ENCODE measurements at regions not wholly inside any gene's neighbourhood (a gene's known extent, or its start where the extent isn't known, plus 50 kb on each side); places are given as distances from the start of the nearest gene placed in this dataset.

DNA sequence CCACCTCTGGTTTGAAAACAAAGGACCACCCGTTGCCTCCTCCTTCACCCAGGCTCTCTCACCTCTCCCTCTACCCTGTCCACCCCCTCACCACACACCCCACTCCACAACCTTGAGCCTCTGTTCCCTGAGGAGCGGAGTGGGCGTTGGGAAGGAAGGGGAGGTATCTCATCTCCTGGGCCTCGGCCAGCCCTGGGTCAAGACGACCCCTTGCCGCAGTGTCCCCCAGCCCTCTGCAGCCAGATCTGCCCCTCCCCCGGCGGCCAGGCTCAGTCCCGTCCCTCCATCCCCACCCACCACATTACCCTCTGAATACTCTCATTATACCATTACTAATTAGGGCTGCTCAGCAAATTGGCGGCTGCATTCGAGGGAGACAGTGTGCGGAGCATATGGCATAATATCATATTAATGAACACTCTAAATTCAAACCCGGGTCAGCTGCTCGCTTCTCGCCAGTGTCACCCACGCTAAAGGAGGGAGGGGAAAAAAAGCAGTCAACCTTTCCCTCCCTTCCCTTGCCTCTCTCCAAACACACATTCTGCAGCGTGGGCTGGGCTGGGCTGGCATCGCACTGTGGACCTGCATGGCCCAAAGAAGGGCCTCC lies 123.2 kb upstream of the LHX1 start:
- no peak for DNase-seq (ENCODE audit: low spot score)
- TF ChIP-seq, protein P1, sequence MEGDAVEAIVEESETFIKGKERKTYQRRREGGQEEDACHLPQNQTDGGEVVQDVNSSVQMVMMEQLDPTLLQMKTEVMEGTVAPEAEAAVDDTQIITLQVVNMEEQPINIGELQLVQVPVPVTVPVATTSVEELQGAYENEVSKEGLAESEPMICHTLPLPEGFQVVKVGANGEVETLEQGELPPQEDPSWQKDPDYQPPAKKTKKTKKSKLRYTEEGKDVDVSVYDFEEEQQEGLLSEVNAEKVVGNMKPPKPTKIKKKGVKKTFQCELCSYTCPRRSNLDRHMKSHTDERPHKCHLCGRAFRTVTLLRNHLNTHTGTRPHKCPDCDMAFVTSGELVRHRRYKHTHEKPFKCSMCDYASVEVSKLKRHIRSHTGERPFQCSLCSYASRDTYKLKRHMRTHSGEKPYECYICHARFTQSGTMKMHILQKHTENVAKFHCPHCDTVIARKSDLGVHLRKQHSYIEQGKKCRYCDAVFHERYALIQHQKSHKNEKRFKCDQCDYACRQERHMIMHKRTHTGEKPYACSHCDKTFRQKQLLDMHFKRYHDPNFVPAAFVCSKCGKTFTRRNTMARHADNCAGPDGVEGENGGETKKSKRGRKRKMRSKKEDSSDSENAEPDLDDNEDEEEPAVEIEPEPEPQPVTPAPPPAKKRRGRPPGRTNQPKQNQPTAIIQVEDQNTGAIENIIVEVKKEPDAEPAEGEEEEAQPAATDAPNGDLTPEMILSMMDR (IDR thresholded peaks at IDR 0.05), result no peak
- ATAC-seq (ENCODE audit: low FRiP score), result no peak

DNA sequence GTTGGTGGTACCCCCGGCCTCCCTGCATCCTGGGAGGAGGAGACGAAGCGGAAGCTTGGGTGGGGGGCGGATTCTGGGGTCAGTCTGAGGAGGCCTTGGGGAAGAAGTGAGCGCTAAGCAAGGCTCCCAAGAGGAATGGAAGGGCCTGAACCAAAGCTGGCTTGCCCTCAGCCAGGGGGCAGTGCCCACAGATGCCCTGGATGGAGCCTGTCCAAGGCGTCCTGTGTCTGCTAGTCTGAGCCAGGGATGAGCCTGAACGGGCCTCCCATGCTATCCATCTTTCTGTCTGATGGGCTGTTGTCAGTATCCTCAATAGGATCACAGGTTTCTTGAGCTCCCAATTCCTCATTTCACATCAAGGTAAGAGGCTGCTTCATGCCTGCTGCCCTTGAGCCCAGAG lies 122.3 kb upstream of the LHX1 start:
- DNase-seq (ENCODE audit: low spot score) (no peak), ATAC-seq (ENCODE audit: low FRiP score) (no peak)
- TF ChIP-seq, protein P1 (IDR thresholded peaks at IDR 0.05), result no peak

DNA sequence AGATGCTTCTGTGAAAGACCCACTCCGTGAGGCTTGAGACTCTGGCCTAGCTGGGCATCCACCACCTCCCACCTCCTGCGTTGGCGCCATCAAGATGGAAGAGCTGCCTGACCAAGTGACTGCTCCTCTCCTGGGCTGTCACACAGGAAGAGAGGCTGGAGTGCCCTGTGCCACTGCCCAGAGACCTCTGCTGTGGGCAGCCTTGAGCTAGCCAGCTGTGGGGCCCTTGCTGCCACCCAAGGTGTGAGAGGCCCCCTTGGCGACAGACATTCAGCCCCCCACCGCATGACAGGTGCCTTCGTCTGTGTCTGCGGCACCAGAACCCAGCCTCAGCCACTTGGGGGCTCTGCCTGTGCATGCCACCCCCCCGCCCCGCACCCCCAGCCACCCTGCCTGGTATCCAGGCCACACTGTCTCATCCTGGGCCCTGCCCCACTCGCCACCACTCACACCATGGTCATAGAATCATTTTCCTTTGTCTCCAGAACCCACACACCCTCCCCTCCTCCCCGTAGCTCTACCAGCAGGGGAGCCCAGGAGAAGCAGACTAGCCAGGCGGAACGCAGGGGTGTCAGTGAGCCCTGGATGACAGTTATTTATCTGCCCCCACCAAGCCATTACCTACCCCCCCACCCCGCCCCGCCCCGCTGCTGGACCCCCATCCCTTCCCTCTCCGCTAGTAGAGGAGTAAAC lies 120.9 kb upstream of the LHX1 start:
- ATAC-seq (ENCODE audit: low FRiP score), result no peak
- DNase-seq (ENCODE audit: low spot score), result no peak
- TF ChIP-seq, protein P1 (IDR thresholded peaks at IDR 0.05), result no peak

DNA sequence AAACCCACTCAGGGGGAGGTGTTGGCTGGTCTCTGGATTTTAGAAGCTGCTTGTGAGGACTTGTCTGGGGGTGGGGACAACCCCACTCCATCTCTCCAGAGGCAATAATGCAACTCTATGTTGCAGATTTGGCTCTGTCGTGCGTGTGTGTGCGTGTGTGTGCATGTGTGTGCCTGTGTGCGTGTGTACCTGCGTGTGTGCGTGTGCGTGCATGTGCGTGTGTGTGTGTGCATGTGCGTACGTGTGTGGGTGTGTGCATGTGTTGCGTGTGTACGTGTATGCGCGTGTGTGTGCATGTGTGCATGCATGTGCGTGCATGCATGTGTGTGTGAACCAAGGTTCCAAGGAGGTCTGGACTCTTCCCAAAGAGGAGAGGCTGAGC lies 120.4 kb upstream of the LHX1 start:
- DNase-seq (ENCODE audit: low spot score) (no peak), ATAC-seq (ENCODE audit: low FRiP score) (no peak)
- TF ChIP-seq, protein P1 (IDR thresholded peaks at IDR 0.05), result no peak

DNA sequence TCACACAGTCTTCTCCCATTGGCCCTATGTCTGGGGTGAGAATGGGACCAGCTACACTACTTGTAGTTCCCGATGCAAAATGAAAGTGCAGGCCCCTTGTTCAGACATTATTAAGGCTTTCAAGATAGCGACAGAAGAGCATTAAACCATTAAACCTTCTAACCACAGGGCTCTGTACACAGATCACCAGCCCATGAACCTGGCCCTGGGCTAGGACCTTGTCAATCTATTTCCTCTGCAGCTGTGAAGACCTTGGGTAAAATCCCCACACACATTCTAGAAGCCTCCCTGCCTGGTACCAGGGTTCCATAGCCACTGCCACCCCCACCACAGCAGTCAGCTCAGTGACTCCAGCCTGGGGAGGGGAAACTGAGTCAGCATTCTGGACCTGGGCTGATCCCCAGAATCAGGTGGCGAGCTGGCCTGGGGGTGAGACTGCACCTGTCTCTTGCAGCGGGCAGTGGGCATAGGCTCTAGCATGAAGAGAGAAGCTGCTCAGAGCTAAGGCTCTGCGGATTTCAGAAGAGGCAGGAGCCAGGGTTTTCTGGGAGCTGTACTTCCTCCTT lies 119.7 kb upstream of the LHX1 start:
- DNase-seq (ENCODE audit: low spot score) (no peak), ATAC-seq (ENCODE audit: low FRiP score) (no peak)
- TF ChIP-seq, protein P1 (IDR thresholded peaks at IDR 0.05), result no peak

DNA sequence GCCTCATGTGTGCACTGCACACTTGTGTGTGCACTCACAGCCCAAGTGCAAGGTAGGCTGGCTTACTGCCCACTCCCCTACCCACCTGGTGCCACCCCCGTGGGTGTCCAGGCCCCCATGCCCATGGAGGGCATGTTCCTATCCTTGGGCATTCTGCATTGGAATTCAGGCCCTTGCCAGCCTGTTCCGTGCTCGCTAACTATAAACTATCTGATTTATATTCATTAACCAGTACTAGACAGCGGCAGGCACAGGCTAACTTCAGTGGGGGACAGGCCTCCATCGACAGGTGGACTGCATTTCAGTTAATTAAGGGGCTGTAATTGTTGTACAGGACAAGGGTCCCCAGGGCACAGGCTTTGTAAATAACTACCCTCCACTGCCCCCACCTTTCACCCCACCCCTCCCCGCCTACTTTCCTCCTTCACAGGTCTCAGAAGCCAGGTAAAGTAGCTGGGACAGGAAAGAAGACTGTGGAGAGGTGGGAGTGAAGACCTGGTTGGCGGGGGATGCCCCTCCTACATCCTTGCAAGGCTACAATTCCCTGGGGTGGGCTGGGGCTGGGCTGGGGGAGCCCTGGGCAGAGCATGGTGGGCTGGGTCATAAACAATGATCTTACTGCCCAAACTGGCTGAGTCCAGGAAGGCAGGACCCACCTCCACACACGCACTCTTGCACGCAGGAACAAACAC lies 119.0 kb upstream of the LHX1 start:
- DNase-seq (ENCODE audit: low spot score), result no peak
- TF ChIP-seq, protein P1 (IDR thresholded peaks at IDR 0.05), result no peak
- ATAC-seq (ENCODE audit: low FRiP score), result no peak
